ENCODE measurements at regions not wholly inside any gene's neighbourhood (a gene's known extent, or its start where the extent isn't known, plus 50 kb on each side); places are given as distances from the start of the nearest gene placed in this dataset.
A peak's percentile ranks its signal among the peaks of the same experiment; 100 is the strongest.

DNA sequence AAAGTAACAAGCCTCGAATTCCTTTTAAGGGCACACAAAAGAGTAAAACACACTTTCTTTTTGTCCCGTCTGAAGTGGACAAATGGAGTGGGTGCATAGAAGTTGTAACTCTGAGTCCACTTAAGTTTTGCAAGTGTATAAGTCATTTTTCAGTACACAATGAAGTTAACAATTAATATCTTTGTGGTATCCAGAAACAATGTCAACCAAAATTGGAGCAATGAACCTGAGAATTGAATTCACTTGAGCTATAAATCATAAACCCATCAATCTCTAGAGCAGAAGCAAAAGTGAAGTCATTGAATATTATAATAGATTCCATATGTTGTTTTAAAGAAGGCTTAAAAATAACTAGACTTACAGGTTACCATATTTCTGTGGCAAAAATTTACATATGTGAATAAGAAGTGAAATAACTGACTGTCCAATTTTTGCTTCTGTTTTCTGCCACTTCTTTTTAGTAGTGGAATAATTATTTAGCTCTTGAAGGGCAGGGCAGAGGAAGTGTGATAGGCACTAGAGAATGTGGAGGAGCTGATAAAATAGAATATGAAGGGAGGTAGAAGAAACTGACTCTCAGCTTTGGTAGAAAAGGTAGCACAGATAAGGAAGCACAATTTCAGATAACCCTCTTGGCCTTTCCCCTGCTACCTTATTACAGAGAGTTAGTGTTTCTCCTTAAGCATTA, 73.9 kb upstream of the RGL1 start:
- DNase-seq (ENCODE audit: low read depth in 1 of 2, low spot score in 1 of 2): no peak
- H3K4me1 ChIP-seq (ENCODE audit: low read depth): peaks cover 60% of the 10 kb centered on the region
- H3K27me3 ChIP-seq: no peaks in the 10 kb centered on the region
- no peaks in the 10 kb centered on the region for H3K36me3 ChIP-seq
- H3K27ac ChIP-seq: peak overlapping the region; percentile 87
- H3K4me3 ChIP-seq: no peak overlapping the region
- TF ChIP-seq, protein P1, sequence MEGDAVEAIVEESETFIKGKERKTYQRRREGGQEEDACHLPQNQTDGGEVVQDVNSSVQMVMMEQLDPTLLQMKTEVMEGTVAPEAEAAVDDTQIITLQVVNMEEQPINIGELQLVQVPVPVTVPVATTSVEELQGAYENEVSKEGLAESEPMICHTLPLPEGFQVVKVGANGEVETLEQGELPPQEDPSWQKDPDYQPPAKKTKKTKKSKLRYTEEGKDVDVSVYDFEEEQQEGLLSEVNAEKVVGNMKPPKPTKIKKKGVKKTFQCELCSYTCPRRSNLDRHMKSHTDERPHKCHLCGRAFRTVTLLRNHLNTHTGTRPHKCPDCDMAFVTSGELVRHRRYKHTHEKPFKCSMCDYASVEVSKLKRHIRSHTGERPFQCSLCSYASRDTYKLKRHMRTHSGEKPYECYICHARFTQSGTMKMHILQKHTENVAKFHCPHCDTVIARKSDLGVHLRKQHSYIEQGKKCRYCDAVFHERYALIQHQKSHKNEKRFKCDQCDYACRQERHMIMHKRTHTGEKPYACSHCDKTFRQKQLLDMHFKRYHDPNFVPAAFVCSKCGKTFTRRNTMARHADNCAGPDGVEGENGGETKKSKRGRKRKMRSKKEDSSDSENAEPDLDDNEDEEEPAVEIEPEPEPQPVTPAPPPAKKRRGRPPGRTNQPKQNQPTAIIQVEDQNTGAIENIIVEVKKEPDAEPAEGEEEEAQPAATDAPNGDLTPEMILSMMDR (IDR thresholded peaks at IDR 0.05; ENCODE audit: low read depth, low read length): no peak
- no peaks in the 10 kb centered on the region for H3K9me3 ChIP-seq (ENCODE audit: low read depth)

DNA sequence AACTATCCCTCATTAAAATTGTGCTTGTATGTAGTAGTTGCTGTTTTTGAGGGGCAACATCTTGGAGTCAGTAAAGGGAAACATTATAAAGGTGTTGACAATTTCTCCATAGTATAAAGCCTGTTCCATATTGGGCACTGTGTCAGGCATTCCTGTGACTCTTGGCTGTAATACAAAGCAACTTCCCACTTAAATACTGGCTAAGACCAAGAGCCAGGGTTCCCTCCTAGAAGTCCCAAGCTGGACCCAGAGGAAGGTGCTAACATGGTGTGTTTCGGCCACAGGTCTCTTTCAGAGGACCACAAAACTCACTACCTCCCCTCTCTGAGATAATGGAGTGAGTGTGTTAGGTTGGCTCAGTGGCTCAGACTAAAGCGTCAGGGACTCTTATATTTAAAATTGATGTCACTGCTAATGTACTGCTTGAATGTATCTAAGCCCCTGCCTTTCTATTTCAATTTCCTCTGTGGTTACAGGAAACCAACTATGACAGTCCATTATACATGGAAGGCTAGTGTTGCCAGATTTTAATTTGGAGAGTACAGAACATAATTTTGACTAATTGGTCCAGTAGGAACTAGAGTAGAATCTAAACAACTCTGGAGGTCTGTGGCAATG, 74.7 kb upstream of the RGL1 start:
- Histone ChIP-seq H3K27ac (peak overlapping the region; percentile 87), H3K27me3 (no peaks in the 10 kb centered on the region), H3K4me3 (no peak overlapping the region), H3K4me1 (ENCODE audit: low read depth) (peaks cover 60% of the 10 kb centered on the region), H3K9me3 (ENCODE audit: low read depth) (no peaks in the 10 kb centered on the region), H3K36me3 (no peaks in the 10 kb centered on the region)
- TF ChIP-seq, protein P1 (IDR thresholded peaks at IDR 0.05; ENCODE audit: low read depth, low read length): no peak
- DNase-seq (ENCODE audit: low read depth in 1 of 2, low spot score in 1 of 2): no peak

DNA sequence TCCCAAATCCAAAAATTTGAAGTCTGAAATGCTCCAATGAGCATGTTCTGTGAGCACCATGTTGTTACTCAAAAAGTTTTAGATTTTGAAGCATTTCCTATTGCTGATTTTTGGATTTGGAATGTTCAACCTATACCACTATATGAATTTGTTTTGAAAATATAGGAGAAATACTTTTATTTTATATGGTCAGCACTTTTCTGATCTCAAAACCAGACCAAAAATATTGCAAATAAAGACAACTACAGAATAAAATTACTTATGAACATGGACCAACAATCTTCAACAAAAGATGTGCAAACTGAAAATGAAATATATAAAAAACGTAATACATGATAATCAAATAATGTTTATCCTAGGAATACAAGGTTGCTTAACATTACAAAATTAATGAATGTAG, 73.7 kb upstream of the APOBEC4 start:
- TF ChIP-seq, protein P1 (IDR thresholded peaks at IDR 0.05; ENCODE audit: low read depth, low read length): no peak
- Histone ChIP-seq H3K9me3 (ENCODE audit: low read depth) (no peaks in the 10 kb centered on the region), H3K36me3 (no peaks in the 10 kb centered on the region), H3K4me3 (no peak overlapping the region), H3K4me1 (ENCODE audit: low read depth) (peaks cover 55% of the 10 kb centered on the region), H3K27ac (no peak overlapping the region), H3K27me3 (no peaks in the 10 kb centered on the region)
- no peak for DNase-seq (ENCODE audit: low read depth in 1 of 2, low spot score in 1 of 2)

DNA sequence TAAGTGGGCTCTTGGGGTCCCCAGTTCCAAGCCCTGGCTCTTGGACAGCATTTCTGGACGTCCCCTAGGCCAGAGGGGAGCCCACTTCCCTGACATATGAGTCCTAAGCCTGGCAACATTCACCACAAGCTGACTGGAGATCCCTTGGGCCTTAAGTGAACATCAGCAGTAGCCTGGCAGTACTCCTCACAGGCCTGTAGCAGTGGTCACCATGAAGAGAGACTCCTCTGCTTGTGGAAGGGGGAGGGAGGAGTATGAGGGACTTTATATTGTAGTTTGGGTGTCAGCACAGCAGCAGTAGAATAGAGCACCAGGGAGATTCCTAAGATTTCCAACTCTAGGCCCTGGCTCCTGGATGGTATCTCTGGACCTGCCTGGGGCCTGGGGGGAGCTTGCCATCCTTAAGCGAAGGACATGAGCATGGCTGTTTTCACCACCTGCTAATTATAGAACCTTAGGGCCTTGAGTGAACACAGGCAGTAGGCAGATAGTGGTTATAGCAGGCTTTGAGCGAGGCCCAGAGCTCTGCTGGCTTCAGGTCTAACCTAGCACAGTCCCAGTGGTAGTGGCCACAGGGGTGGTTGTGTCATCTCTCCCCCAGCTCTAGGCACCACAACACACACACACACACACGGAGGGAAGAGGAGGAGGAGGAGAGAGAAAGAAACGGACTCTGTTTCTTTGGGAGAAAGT, 71.4 kb upstream of the APOBEC4 start:
- H3K9me3 ChIP-seq (ENCODE audit: low read depth): no peaks in the 10 kb centered on the region
- peak overlapping the region; percentile 91 for H3K27ac ChIP-seq
- TF ChIP-seq, protein P1 (IDR thresholded peaks at IDR 0.05; ENCODE audit: low read depth, low read length): no peak
- no peaks in the 10 kb centered on the region for H3K27me3 ChIP-seq
- H3K4me1 ChIP-seq (ENCODE audit: low read depth): peaks cover 34% of the 10 kb centered on the region
- DNase-seq (ENCODE audit: low read depth in 1 of 2, low spot score in 1 of 2): peak in 1 of 2 donors; percentile 88
- no peak overlapping the region for H3K4me3 ChIP-seq
- H3K36me3 ChIP-seq: no peaks in the 10 kb centered on the region

DNA sequence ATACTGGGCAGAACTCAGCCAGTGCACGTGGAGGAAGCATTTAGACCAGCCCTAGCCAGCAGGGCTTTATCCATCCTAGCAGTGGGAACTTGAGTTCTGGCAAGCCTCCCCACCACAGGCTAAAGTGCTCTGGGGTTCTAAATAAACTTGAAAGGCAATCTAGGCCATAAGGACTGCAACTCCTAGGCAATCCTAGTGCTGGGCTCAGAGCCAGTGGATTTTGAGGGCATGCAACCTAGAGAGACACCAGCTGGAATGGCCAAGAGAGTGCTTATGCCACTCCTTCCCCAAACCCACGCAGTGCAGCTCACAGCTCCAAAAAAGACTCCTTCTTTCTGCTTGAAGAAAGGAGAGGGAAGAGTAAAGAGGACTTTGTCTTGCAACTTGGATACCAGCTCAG, 70.5 kb upstream of the APOBEC4 start:
- no peaks in the 10 kb centered on the region for H3K27me3 ChIP-seq
- TF ChIP-seq, protein P1 (IDR thresholded peaks at IDR 0.05; ENCODE audit: low read depth, low read length): no peak
- peaks cover 34% of the 10 kb centered on the region for H3K4me1 ChIP-seq (ENCODE audit: low read depth)
- DNase-seq (ENCODE audit: low read depth in 1 of 2, low spot score in 1 of 2): peak in 1 of 2 donors; percentile 13
- no peaks in the 10 kb centered on the region for H3K36me3 ChIP-seq
- peak overlapping the region; percentile 91 for H3K27ac ChIP-seq
- no peak overlapping the region for H3K4me3 ChIP-seq
- no peaks in the 10 kb centered on the region for H3K9me3 ChIP-seq (ENCODE audit: low read depth)

Measured in cardiac muscle cell (in vitro differentiated cells and primary cell).